AG20443 (cell line): ENCODE measurements at regions not wholly inside any gene's neighbourhood (a gene's known extent, or its start where the extent isn't known, plus 50 kb on each side); places are given as distances from the start of the nearest gene placed in this dataset.
"Not testable (repeated sequence)": the region's sequence is repeated elsewhere in the genome, so short reads cannot be mapped to it uniquely, and the experiment has no call there.

Experiments used
- DNase-seq: peaks from one replicate; pipeline ENCODE4 v3.0.0; 2012; ENCODE audit warnings: low spot score, mixed read lengths

GRCh38 chr5:52255308-52255707 lies 532.4 kb upstream of the ITGA1 start:
- no peak for DNase-seq

- DNase-seq = no peak
Measured at GRCh38 chr5:52262844-52263243, 524.9 kb upstream of the ITGA1 start.

DNA sequence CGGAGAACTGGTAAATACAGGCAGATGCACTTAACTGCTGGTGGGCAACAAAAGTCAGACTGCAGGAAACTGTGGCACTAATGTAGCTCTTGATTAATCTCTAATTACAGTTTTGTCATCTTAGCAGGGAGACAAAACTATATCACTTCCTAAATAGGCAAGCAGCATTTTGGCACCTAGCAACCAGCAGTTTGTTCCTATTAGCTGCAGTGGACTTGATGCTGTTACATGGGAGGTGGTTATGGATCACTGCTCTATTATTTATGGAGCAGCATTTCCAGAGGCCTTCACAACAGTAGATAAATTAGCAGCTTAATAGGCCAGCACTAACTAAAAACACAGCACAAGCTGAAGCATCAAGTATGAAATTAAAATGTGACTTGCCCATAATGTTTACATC lies 518.3 kb upstream of the ITGA1 start:
- DNase-seq = no peak

GRCh38 chr5:52269859-52270258 lies 517.9 kb upstream of the ITGA1 start:
- peak; percentile 3 for DNase-seq

GRCh38 chr5:52275639-52276038 lies 512.1 kb upstream of the ITGA1 start:
- no peak for DNase-seq

- DNase-seq = no peak
Measured at GRCh38 chr5:52277101-52277500, 510.6 kb upstream of the ITGA1 start.

GRCh38 chr5:52282647-52283046 lies 505.1 kb upstream of the ITGA1 start:
- DNase-seq = no peak

- no peak for DNase-seq
Measured at GRCh38 chr5:52283221-52283620, 504.5 kb upstream of the ITGA1 start.

- no peak for DNase-seq
Measured at GRCh38 chr5:52300703-52301372, 486.9 kb upstream of the ITGA1 start.

DNA sequence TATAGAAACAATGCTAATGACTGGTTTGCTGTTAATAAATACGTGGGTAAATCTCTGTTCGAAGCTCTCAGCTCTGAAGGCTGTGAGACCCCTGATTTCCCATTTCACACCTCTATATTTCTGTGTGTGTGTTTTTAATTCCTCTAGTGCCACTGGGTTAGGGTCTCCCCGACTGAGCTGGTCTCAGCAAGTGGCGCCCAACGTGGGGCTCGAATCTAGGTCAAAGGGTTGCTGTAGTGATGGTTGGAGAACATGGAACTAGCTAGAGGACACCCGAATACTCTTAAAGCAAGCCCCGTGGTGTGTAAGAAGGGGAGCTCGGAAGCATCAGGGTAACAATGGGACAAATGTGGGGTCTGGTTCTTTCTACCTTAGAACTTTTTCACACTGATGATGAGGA lies 482.9 kb upstream of the ITGA1 start:
- not testable (repeated sequence) for DNase-seq

- no peak for DNase-seq
Measured at GRCh38 chr5:52328220-52328806, 459.4 kb upstream of the ITGA1 start.

DNA sequence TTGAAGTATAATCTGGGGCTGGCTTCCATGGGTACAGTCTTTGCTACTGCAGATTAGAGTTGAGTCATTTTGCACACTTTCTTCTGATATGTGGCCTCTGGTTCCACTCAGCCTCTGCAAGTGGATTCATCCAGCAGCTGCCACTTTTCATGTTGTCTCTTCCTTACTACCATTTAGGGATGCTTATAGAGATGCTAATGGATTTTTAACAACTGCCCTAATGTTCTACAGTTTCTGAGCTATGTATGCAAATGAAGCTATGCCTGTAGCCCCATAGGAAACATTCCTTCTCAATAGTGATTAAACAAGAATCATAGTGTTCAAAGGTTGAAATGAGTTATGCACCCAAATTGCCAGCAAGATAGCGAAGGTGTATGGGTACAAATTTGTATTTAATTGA lies 456.0 kb upstream of the ITGA1 start:
- DNase-seq = no peak

DNA sequence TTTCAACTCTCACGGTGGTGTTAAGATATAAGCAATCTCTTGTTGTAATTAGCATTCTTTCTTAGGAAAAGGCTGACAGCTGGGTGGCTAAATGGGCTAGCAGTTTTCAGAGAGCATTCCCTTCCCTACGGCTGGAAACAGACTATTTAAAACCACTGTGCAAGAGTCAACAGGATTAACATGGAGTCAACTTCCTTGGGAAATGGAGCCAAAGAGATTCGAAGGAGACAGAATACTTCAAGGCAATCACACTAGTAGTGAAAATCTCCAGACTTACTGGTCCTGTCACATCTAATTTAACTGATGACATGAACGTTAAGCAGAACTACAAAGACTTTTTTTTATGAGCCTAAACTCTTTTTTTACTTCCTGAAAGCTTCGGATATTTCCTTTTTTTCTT lies 453.3 kb upstream of the ITGA1 start:
- DNase-seq = no peak

DNA sequence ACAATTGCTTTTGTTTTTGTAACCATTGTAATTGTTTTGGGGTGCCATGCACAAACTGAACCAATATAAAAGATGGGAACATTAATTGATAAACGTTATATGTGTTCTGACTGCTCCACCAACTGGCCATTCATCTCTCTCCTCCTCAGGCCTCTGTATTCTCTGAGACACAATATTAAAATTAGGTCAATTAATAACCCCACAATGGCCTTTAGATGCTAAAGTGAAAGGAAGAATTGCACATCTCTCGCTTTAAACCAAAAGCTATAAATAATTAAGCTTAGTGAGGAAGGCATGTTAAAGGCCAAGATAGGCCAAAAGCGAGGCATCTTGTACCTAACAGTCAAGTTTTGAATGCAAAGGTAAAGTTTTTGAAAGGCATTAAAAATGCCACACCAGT lies 448.4 kb upstream of the ITGA1 start:
- no peak for DNase-seq

DNA sequence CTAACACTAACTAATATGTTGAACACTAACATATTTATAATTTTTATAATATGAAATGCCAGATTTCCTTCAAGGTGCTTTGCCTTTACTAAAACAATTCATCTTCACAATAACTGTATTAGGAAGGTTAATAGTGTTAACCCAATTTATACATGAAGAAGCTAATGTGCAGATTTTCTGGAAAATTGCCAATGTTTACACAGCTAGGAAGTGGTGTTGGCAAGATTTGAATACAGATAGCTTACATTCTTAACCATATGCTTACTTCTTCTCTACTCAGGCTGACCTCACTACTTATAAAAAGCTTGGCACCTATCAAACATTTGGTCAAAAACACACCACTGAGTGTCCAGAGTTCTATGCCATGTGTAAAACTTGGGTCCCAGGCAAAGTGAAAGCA lies 445.4 kb upstream of the ITGA1 start:
- DNase-seq = no peak

- no peak for DNase-seq
Measured at GRCh38 chr5:52356311-52356918, 431.3 kb upstream of the ITGA1 start.

- no peak for DNase-seq
Measured at GRCh38 chr5:52359261-52359660, 428.5 kb upstream of the ITGA1 start.

- no peak for DNase-seq
Measured at GRCh38 chr5:52360985-52361384, 426.7 kb upstream of the ITGA1 start.

- DNase-seq = no peak
Measured at GRCh38 chr5:52374286-52374685, 413.4 kb upstream of the ITGA1 start.

GRCh38 chr5:52375969-52376368 lies 411.7 kb upstream of the ITGA1 start:
- DNase-seq = no peak

- DNase-seq = no peak
Measured at GRCh38 chr5:52376592-52376991, 411.1 kb upstream of the ITGA1 start.

- DNase-seq = no peak
Measured at GRCh38 chr5:52378237-52378636, 409.5 kb upstream of the ITGA1 start.

GRCh38 chr5:52388349-52388748 lies 399.4 kb upstream of the ITGA1 start:
- no peak for DNase-seq

- no peak for DNase-seq
Measured at GRCh38 chr5:52392321-52392720, 395.4 kb upstream of the ITGA1 start.
